HepG2 (cell line): ENCODE measurements at regions not wholly inside any gene's neighbourhood (a gene's known extent, or its start where the extent isn't known, plus 50 kb on each side); places are given as distances from the start of the nearest gene placed in this dataset.

Experiments used
- EZH2 ChIP-seq: conservative IDR thresholded peaks from 2 replicates; pipeline ENCODE4 v1.6.1; 2012; ENCODE audit warnings: mild to moderate bottlenecking, low read depth, low read length, moderate library complexity
- NFIC ChIP-seq: IDR thresholded peaks from 2 replicates; pipeline ENCODE4 v1.6.1; 2012; ENCODE audit warnings: mild to moderate bottlenecking, low read length, inconsistent platforms
- POLR2A ChIP-seq, 2 experiments: IDR thresholded peaks; 2 replicates each; pipeline ENCODE4 v1.6.1; 2011; ENCODE audit warnings: low read depth in 2 of 2, low read length in 2 of 2, mild to moderate bottlenecking in 1 of 2, moderate library complexity in 1 of 2; ENCODE audit not compliant: insufficient read depth in 1 of 2
- SRF ChIP-seq: IDR thresholded peaks from 2 replicates; pipeline ENCODE4 v1.6.1; 2011; ENCODE audit warnings: mild to moderate bottlenecking, low read depth, low read length, moderate library complexity
- ZNF7 ChIP-seq: IDR thresholded peaks from 2 replicates; pipeline ENCODE4 v1.6.1; 2016; ENCODE audit warnings: missing biosample characterization, missing genetic modification reagents
- TF ChIP-seq, protein P1 (sequence below): sonication (generic); formaldehyde crosslinking; IDR thresholded peaks from 2 replicates; pipeline ENCODE4 v1.5.0; 2020; ENCODE audit warnings: mild to moderate bottlenecking, missing genetic modification reagents, moderate library complexity
- TF ChIP-seq, protein P2 (sequence below): sonication (generic); formaldehyde crosslinking; IDR thresholded peaks from 2 replicates; pipeline ENCODE4 v1.5.1; 2020; ENCODE audit warnings: missing genetic modification reagents, mild to moderate bottlenecking, borderline replicate concordance
- TF ChIP-seq, protein P3 (sequence below): sonication (generic); formaldehyde crosslinking; IDR thresholded peaks from 2 replicates; pipeline ENCODE4 v1.4.0; 2020; ENCODE audit warnings: low read depth, mild to moderate bottlenecking, missing genetic modification reagents
- TF ChIP-seq, protein P4 (sequence below): sonication (generic); formaldehyde crosslinking; IDR thresholded peaks from 2 replicates; pipeline ENCODE4 v1.4.0; 2020; ENCODE audit warnings: missing genetic modification reagents, low read depth, mild to moderate bottlenecking, borderline replicate concordance

DNA sequence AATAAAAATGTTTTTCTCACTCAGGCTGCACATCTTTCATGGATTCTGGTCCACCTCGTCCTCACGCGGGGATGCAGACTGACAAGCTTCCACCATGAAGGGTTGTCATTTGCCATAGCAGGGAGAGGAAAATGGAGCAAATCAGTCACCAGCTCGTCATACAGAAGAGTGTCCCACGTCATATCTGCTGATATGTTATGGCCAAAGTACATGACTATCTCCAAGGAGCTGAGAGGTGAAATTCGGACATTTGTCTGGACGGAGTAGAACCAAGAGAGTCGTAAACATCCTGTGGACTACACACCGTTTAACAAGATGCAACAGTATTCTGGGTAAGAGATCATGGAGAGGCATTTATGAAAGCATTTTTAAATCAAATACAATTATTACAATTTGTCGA is 75.3 kb upstream of the MYOCD start:
- TF ChIP-seq POLR2A (IDR thresholded peaks at IDR 0.05; ENCODE audit: insufficient read depth in 1 of 2, low read depth in 2 of 2, low read length in 2 of 2) (no peak), EZH2 (no peak), ZNF7 (CRISPR knock-in tag) (no peak), NFIC (no peak), SRF (no peak)
- TF ChIP-seq, protein P1, sequence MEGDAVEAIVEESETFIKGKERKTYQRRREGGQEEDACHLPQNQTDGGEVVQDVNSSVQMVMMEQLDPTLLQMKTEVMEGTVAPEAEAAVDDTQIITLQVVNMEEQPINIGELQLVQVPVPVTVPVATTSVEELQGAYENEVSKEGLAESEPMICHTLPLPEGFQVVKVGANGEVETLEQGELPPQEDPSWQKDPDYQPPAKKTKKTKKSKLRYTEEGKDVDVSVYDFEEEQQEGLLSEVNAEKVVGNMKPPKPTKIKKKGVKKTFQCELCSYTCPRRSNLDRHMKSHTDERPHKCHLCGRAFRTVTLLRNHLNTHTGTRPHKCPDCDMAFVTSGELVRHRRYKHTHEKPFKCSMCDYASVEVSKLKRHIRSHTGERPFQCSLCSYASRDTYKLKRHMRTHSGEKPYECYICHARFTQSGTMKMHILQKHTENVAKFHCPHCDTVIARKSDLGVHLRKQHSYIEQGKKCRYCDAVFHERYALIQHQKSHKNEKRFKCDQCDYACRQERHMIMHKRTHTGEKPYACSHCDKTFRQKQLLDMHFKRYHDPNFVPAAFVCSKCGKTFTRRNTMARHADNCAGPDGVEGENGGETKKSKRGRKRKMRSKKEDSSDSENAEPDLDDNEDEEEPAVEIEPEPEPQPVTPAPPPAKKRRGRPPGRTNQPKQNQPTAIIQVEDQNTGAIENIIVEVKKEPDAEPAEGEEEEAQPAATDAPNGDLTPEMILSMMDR (CRISPR knock-in tag), result no peak
- TF ChIP-seq, protein P2, sequence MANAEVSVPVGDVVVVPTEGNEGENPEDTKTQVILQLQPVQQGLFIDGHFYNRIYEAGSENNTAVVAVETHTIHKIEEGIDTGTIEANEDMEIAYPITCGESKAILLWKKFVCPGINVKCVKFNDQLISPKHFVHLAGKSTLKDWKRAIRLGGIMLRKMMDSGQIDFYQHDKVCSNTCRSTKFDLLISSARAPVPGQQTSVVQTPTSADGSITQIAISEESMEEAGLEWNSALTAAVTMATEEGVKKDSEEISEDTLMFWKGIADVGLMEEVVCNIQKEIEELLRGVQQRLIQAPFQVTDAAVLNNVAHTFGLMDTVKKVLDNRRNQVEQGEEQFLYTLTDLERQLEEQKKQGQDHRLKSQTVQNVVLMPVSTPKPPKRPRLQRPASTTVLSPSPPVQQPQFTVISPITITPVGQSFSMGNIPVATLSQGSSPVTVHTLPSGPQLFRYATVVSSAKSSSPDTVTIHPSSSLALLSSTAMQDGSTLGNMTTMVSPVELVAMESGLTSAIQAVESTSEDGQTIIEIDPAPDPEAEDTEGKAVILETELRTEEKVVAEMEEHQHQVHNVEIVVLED (CRISPR knock-in tag), result no peak
- TF ChIP-seq, protein P3, sequence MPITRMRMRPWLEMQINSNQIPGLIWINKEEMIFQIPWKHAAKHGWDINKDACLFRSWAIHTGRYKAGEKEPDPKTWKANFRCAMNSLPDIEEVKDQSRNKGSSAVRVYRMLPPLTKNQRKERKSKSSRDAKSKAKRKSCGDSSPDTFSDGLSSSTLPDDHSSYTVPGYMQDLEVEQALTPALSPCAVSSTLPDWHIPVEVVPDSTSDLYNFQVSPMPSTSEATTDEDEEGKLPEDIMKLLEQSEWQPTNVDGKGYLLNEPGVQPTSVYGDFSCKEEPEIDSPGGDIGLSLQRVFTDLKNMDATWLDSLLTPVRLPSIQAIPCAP (CRISPR knock-in tag), result no peak
- TF ChIP-seq, protein P4, sequence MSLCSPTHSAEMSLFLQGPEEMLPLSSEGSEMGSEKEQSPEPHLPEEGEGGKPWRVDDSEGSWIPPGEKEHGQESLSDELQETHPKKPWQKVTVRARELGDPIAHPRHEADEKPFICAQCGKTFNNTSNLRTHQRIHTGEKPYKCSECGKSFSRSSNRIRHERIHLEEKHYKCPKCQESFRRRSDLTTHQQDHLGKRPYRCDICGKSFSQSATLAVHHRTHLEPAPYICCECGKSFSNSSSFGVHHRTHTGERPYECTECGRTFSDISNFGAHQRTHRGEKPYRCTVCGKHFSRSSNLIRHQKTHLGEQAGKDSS (CRISPR knock-in tag), result no peak
